PFSK-1 (cell line): ENCODE measurements at regions not wholly inside any gene's neighbourhood (a gene's known extent, or its start where the extent isn't known, plus 50 kb on each side); places are given as distances from the start of the nearest gene placed in this dataset.

ENCODE experiments used
- POLR2AphosphoS5 ChIP-seq: IDR thresholded peaks from 2 replicates; pipeline ENCODE4 v1.6.1; 2012; ENCODE audit warnings: low read depth, mild to moderate bottlenecking, control low read depth, low read length, moderate library complexity
- TF ChIP-seq, protein P1 (sequence below), 2 experiments: IDR thresholded peaks; 2 replicates each; pipeline versions ENCODE4 v1.6.1 to v1.8.0; 2011 to 2012; ENCODE audit warnings: low read depth in 2 of 2, low read length in 2 of 2, control low read depth in 1 of 2, inconsistent platforms in 1 of 2, mild to moderate bottlenecking in 1 of 2, moderate library complexity in 1 of 2; ENCODE audit not compliant: insufficient read depth in 1 of 2

DNA sequence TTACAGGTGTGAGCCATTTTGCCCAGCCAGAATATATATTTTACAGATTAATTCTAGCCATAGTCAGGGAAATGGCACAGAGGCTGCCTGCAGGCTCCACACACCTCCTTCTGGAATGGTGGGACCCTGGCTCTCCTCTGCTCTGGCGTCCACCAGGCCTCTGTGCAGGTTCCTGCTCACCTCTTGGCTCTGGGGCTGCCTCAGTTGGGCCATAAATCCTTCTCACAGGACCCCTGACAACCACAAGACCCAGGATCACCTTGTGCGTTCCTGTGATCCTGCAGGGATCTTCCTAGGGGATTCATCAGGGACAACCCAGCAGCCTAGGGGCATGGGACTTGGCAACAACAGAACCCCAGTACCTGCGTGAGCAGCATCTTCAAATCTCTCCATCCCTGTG is 93.0 kb upstream of the FSTL4 start:
- no peak for TF ChIP-seq POLR2AphosphoS5
- TF ChIP-seq, protein P1, sequence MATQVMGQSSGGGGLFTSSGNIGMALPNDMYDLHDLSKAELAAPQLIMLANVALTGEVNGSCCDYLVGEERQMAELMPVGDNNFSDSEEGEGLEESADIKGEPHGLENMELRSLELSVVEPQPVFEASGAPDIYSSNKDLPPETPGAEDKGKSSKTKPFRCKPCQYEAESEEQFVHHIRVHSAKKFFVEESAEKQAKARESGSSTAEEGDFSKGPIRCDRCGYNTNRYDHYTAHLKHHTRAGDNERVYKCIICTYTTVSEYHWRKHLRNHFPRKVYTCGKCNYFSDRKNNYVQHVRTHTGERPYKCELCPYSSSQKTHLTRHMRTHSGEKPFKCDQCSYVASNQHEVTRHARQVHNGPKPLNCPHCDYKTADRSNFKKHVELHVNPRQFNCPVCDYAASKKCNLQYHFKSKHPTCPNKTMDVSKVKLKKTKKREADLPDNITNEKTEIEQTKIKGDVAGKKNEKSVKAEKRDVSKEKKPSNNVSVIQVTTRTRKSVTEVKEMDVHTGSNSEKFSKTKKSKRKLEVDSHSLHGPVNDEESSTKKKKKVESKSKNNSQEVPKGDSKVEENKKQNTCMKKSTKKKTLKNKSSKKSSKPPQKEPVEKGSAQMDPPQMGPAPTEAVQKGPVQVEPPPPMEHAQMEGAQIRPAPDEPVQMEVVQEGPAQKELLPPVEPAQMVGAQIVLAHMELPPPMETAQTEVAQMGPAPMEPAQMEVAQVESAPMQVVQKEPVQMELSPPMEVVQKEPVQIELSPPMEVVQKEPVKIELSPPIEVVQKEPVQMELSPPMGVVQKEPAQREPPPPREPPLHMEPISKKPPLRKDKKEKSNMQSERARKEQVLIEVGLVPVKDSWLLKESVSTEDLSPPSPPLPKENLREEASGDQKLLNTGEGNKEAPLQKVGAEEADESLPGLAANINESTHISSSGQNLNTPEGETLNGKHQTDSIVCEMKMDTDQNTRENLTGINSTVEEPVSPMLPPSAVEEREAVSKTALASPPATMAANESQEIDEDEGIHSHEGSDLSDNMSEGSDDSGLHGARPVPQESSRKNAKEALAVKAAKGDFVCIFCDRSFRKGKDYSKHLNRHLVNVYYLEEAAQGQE (IDR thresholded peaks at IDR 0.05; ENCODE audit: insufficient read depth in 1 of 2, low read depth in 2 of 2, low read length in 2 of 2), result no peak
